Mesothelial cell of epicardium (in vitro differentiated cells): ENCODE measurements at regions not wholly inside any gene's neighbourhood (a gene's known extent, or its start where the extent isn't known, plus 50 kb on each side); places are given as distances from the start of the nearest gene placed in this dataset.

Experiments used
- DNase-seq, 2 experiments: peaks; one replicate each; pipeline ENCODE4 v3.0.0; 2021; ENCODE audit warnings: low spot score in 2 of 2; ENCODE audit not compliant: unreplicated experiment in 2 of 2
- H3K27ac Mint-ChIP-seq: 2 replicates; pipeline ENCODE4 v1.8.0; 2021; ENCODE audit warnings: mixed read lengths
- H3K27me3 Mint-ChIP-seq: 2 replicates; pipeline ENCODE4 v1.8.0; 2021; ENCODE audit warnings: low read depth, mixed read lengths
- H3K36me3 Mint-ChIP-seq: 2 replicates; pipeline ENCODE4 v1.8.0; 2021; ENCODE audit warnings: mixed read lengths
- H3K4me1 Mint-ChIP-seq: 2 replicates; pipeline ENCODE4 v1.8.0; 2021; ENCODE audit warnings: mixed read lengths
- H3K4me3 Mint-ChIP-seq: 2 replicates; pipeline ENCODE4 v1.8.0; 2021; ENCODE audit warnings: mild to moderate bottlenecking, moderate library complexity, mixed read lengths
- H3K9me3 Mint-ChIP-seq: 2 replicates; pipeline ENCODE4 v1.8.0; 2021; ENCODE audit warnings: mixed read lengths
- CTCF ChIP-seq: fragments of 200-600 bp; sonication (generic); IDR thresholded peaks from one replicate; pipeline ENCODE4 v1.5.0; 2021; ENCODE audit warnings: antibody characterized with exemption; ENCODE audit not compliant: unreplicated experiment

GRCh38 chr10:117748058-117748457, 205.5 kb downstream of the EMX2 start:
- H3K9me3 Mint-ChIP-seq: no peaks in the 10 kb centered on the region
- no peak for TF ChIP-seq CTCF
- peaks cover 5% of the 10 kb centered on the region for H3K4me1 Mint-ChIP-seq
- H3K27ac Mint-ChIP-seq: no peak overlapping the region
- peaks cover 20% of the 10 kb centered on the region for H3K27me3 Mint-ChIP-seq
- no peak for DNase-seq
- H3K36me3 Mint-ChIP-seq: no peaks in the 10 kb centered on the region
- H3K4me3 Mint-ChIP-seq: no peak overlapping the region

- Mint-ChIP-seq H3K4me3 (no peak overlapping the region), H3K4me1 (no peaks in the 10 kb centered on the region), H3K27me3 (peaks cover 19% of the 10 kb centered on the region), H3K9me3 (no peaks in the 10 kb centered on the region), H3K36me3 (no peaks in the 10 kb centered on the region), H3K27ac (no peak overlapping the region)
- no peak for TF ChIP-seq CTCF
- no peak for DNase-seq
Measured at GRCh38 chr10:117750616-117751015, 208.1 kb downstream of the EMX2 start.

- H3K27ac Mint-ChIP-seq: no peak overlapping the region
Measured at GRCh38 chr10:117751259-117751658, 208.7 kb downstream of the EMX2 start.

GRCh38 chr10:117752103-117752502, 209.6 kb downstream of the EMX2 start:
- Mint-ChIP-seq H3K4me1 (peaks cover 5% of the 10 kb centered on the region), H3K27ac (no peak overlapping the region), H3K36me3 (no peaks in the 10 kb centered on the region), H3K4me3 (no peak overlapping the region), H3K27me3 (peaks cover 16% of the 10 kb centered on the region), H3K9me3 (no peaks in the 10 kb centered on the region)
- TF ChIP-seq CTCF: no peak
- DNase-seq: no peak

More at GRCh38 chr10:117751259-117751658, 208.7 kb downstream of the EMX2 start:
- no peaks in the 10 kb centered on the region for H3K36me3 Mint-ChIP-seq
- DNase-seq: no peak
- no peaks in the 10 kb centered on the region for H3K9me3 Mint-ChIP-seq
- H3K4me1 Mint-ChIP-seq: peaks cover 2% of the 10 kb centered on the region
- no peak overlapping the region for H3K4me3 Mint-ChIP-seq
- H3K27me3 Mint-ChIP-seq: peaks cover 21% of the 10 kb centered on the region
- no peak for TF ChIP-seq CTCF

DNA sequence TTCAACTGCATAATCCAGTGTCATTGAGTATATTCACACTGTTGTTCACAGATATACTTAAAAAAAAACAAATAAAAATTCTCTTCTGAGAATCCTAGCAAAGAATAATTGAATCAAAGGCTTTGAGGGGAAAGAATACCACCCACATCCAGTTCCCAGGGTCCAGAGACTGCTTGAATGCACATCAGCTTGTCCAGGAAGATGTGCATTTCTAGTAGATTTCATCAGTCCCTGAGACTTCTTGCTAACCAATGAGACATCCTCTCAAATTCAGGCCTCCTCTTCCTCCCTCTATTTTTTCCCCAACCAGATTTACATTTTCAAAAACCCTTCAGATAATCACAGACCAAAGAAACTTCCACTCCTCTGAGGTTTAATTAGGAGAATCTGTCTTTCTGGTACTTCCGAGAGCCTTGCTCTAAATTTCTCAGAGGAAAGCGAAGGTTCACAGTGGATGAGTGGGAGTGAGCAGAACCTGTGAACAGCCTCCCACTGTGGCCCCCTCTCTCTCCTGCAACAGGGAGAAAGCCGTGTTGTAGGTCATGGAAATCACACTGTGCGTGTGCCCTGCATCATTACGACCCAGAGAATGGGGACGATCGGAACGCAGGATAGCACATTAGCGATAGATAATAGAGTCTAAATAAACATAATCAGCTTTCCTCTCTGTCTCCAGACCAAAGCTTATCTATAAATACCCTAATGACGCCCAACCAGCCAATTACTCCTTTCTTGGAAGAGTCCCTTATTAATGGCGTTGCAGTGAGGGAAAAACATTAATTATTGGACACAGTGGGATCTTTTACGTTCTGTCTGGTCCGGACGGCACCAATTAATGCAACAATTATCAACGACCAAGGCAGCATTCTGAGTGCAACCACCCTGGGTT, 212.5 kb downstream of the EMX2 start:
- no peak for TF ChIP-seq CTCF
- H3K27ac Mint-ChIP-seq: no peak overlapping the region
- no peak overlapping the region for H3K4me3 Mint-ChIP-seq
- peaks cover 3% of the 10 kb centered on the region for H3K9me3 Mint-ChIP-seq
- peaks cover 8% of the 10 kb centered on the region for H3K4me1 Mint-ChIP-seq
- DNase-seq: no peak
- H3K27me3 Mint-ChIP-seq: peaks cover 26% of the 10 kb centered on the region
- H3K36me3 Mint-ChIP-seq: no peaks in the 10 kb centered on the region

DNA sequence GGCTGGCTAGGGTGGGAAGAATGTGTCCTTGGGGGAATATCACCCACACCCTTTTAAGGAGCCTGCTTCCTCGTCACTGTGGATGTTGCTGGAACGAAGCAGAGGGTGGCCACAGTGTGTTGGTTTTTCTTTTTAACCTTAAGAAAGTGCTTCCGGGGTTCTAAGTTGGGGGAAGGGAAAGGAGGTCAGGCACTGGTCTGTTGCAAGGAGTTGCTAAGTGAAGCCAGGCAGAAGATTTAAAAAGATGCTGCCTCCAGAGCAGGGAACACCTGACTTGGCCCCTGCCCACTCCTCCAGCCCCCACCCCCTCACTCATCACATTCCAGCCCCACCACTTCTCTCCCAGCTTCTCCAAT, 213.1 kb downstream of the EMX2 start:
- H3K27me3 Mint-ChIP-seq: peaks cover 31% of the 10 kb centered on the region
- peaks cover 3% of the 10 kb centered on the region for H3K9me3 Mint-ChIP-seq
- H3K4me3 Mint-ChIP-seq: no peak overlapping the region
- no peak for TF ChIP-seq CTCF
- no peaks in the 10 kb centered on the region for H3K36me3 Mint-ChIP-seq
- H3K4me1 Mint-ChIP-seq: peaks cover 8% of the 10 kb centered on the region
- DNase-seq: no peak
- no peak overlapping the region for H3K27ac Mint-ChIP-seq
